SW 1271 (cell line): ENCODE measurements at regions not wholly inside any gene's neighbourhood (a gene's known extent, or its start where the extent isn't known, plus 50 kb on each side); places are given as distances from the start of the nearest gene placed in this dataset.

ENCODE experiments used
- DNase-seq, 2 experiments: peaks; one replicate each; lab custom pipeline; 2025; lab: John Stamatoyannopoulos, UW

GRCh38 chr3:176969066-176969465 is 228.2 kb downstream of the TBL1XR1 start:
- no peak for DNase-seq

- no peak for DNase-seq
Measured at GRCh38 chr3:176968631-176969030, 228.7 kb downstream of the TBL1XR1 start.

- DNase-seq = no peak
Measured at GRCh38 chr3:176967522-176967921, 229.8 kb downstream of the TBL1XR1 start.

GRCh38 chr3:176964661-176965060 is 232.6 kb downstream of the TBL1XR1 start:
- no peak for DNase-seq

- no peak for DNase-seq
Measured at GRCh38 chr3:176961916-176962315, 235.4 kb downstream of the TBL1XR1 start.

- no peak for DNase-seq
Measured at GRCh38 chr3:176959867-176960266, 237.4 kb downstream of the TBL1XR1 start.

GRCh38 chr3:176958560-176958959 is 238.7 kb downstream of the TBL1XR1 start:
- DNase-seq = no peak

GRCh38 chr3:176954517-176954916 is 242.8 kb downstream of the TBL1XR1 start:
- DNase-seq = no peak

- no peak for DNase-seq
Measured at GRCh38 chr3:176953106-176954060, 243.9 kb downstream of the TBL1XR1 start.

- DNase-seq = no peak
Measured at GRCh38 chr3:176951586-176952292, 245.5 kb downstream of the TBL1XR1 start.

- no peak for DNase-seq
Measured at GRCh38 chr3:176951144-176951543, 246.1 kb downstream of the TBL1XR1 start.

- peak in 1 of 2 experiments; percentile 16 for DNase-seq
Measured at GRCh38 chr3:176950743-176951142, 246.5 kb downstream of the TBL1XR1 start.

GRCh38 chr3:176948151-176948550 is 249.1 kb downstream of the TBL1XR1 start:
- DNase-seq = no peak

GRCh38 chr3:176946202-176946601 is 251.1 kb downstream of the TBL1XR1 start:
- DNase-seq = no peak

GRCh38 chr3:176942305-176942704 is 255.0 kb downstream of the TBL1XR1 start:
- no peak for DNase-seq

GRCh38 chr3:176941689-176942088 is 255.6 kb downstream of the TBL1XR1 start:
- DNase-seq = no peak

GRCh38 chr3:176939022-176939817 is 258.1 kb downstream of the TBL1XR1 start:
- DNase-seq = peak; percentile 29 to 81

GRCh38 chr3:176937994-176938393 is 259.3 kb downstream of the TBL1XR1 start:
- DNase-seq = no peak

- DNase-seq = no peak
Measured at GRCh38 chr3:176937541-176937940, 259.7 kb downstream of the TBL1XR1 start.

- DNase-seq = no peak
Measured at GRCh38 chr3:176935194-176935888, 261.9 kb downstream of the TBL1XR1 start.

- no peak for DNase-seq
Measured at GRCh38 chr3:176934698-176935097, 262.6 kb downstream of the TBL1XR1 start.

- no peak for DNase-seq
Measured at GRCh38 chr3:176933704-176934103, 263.6 kb downstream of the TBL1XR1 start.
